ENCODE measurements at regions not wholly inside any gene's neighbourhood (a gene's known extent, or its start where the extent isn't known, plus 50 kb on each side); places are given as distances from the start of the nearest gene placed in this dataset.

DNA sequence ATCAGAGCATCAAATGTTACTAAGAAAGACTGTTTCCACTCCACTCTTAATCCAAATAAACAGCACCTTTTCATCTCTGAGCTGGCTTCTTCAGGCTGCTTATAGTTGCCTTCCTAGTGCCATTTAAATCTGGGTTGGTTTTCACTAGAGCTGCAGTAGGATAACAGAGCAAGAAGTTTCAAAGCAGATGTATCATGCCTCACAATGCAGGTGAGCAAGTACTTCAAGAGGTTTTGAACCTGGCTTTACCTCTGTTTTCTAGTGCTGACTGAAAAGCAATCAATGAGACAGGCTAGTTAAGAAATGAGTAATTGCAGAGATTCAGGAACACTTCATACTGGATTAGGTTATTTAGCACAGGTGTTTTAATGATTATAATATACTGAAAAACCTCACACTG, 147.7 kb upstream of the SATB1 start (continued):
- TF ChIP-seq, protein P1, sequence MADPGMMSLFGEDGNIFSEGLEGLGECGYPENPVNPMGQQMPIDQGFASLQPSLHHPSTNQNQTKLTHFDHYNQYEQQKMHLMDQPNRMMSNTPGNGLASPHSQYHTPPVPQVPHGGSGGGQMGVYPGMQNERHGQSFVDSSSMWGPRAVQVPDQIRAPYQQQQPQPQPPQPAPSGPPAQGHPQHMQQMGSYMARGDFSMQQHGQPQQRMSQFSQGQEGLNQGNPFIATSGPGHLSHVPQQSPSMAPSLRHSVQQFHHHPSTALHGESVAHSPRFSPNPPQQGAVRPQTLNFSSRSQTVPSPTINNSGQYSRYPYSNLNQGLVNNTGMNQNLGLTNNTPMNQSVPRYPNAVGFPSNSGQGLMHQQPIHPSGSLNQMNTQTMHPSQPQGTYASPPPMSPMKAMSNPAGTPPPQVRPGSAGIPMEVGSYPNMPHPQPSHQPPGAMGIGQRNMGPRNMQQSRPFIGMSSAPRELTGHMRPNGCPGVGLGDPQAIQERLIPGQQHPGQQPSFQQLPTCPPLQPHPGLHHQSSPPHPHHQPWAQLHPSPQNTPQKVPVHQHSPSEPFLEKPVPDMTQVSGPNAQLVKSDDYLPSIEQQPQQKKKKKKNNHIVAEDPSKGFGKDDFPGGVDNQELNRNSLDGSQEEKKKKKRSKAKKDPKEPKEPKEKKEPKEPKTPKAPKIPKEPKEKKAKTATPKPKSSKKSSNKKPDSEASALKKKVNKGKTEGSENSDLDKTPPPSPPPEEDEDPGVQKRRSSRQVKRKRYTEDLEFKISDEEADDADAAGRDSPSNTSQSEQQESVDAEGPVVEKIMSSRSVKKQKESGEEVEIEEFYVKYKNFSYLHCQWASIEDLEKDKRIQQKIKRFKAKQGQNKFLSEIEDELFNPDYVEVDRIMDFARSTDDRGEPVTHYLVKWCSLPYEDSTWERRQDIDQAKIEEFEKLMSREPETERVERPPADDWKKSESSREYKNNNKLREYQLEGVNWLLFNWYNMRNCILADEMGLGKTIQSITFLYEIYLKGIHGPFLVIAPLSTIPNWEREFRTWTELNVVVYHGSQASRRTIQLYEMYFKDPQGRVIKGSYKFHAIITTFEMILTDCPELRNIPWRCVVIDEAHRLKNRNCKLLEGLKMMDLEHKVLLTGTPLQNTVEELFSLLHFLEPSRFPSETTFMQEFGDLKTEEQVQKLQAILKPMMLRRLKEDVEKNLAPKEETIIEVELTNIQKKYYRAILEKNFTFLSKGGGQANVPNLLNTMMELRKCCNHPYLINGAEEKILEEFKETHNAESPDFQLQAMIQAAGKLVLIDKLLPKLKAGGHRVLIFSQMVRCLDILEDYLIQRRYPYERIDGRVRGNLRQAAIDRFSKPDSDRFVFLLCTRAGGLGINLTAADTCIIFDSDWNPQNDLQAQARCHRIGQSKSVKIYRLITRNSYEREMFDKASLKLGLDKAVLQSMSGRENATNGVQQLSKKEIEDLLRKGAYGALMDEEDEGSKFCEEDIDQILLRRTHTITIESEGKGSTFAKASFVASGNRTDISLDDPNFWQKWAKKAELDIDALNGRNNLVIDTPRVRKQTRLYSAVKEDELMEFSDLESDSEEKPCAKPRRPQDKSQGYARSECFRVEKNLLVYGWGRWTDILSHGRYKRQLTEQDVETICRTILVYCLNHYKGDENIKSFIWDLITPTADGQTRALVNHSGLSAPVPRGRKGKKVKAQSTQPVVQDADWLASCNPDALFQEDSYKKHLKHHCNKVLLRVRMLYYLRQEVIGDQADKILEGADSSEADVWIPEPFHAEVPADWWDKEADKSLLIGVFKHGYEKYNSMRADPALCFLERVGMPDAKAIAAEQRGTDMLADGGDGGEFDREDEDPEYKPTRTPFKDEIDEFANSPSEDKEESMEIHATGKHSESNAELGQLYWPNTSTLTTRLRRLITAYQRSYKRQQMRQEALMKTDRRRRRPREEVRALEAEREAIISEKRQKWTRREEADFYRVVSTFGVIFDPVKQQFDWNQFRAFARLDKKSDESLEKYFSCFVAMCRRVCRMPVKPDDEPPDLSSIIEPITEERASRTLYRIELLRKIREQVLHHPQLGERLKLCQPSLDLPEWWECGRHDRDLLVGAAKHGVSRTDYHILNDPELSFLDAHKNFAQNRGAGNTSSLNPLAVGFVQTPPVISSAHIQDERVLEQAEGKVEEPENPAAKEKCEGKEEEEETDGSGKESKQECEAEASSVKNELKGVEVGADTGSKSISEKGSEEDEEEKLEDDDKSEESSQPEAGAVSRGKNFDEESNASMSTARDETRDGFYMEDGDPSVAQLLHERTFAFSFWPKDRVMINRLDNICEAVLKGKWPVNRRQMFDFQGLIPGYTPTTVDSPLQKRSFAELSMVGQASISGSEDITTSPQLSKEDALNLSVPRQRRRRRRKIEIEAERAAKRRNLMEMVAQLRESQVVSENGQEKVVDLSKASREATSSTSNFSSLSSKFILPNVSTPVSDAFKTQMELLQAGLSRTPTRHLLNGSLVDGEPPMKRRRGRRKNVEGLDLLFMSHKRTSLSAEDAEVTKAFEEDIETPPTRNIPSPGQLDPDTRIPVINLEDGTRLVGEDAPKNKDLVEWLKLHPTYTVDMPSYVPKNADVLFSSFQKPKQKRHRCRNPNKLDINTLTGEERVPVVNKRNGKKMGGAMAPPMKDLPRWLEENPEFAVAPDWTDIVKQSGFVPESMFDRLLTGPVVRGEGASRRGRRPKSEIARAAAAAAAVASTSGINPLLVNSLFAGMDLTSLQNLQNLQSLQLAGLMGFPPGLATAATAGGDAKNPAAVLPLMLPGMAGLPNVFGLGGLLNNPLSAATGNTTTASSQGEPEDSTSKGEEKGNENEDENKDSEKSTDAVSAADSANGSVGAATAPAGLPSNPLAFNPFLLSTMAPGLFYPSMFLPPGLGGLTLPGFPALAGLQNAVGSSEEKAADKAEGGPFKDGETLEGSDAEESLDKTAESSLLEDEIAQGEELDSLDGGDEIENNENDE (IDR thresholded peaks at IDR 0.05; ENCODE audit: insufficient replicate concordance, low read length), result no peak
- TF ChIP-seq HDAC6 (IDR thresholded peaks at IDR 0.05; ENCODE audit: low read depth, low read length) (no peak), GABPA (IDR thresholded peaks at IDR 0.05; ENCODE audit: borderline replicate concordance, insufficient read depth, low read length) (no peak), CBX5 (IDR thresholded peaks at IDR 0.05; ENCODE audit: low read depth, low read length) (no peak), CTBP2 (IDR thresholded peaks at IDR 0.05; ENCODE audit: borderline replicate concordance, insufficient read depth, insufficient read length, low read length) (no peak), SIX5 (IDR thresholded peaks at IDR 0.05; ENCODE audit: low read depth, low read length) (no peak), EP300 (IDR thresholded peaks at IDR 0.05; ENCODE audit: borderline replicate concordance in 1 of 2, low read depth in 2 of 2, low read length in 2 of 2) (no peak), TEAD4 (IDR thresholded peaks at IDR 0.05; ENCODE audit: low read depth, low read length) (no peak)

Measured in H1 (cell line).